HL-60 (cell line): ENCODE measurements at regions not wholly inside any gene's neighbourhood (a gene's known extent, or its start where the extent isn't known, plus 50 kb on each side); places are given as distances from the start of the nearest gene placed in this dataset.

Experiments used
- DNase-seq, 2 experiments: peaks; one replicate each; pipeline ENCODE4 v3.0.0-alpha.2; 2010 to 2020; ENCODE audit warnings: low read depth in 1 of 2, low spot score in 1 of 2
- H3K27ac ChIP-seq: fragments of 250-450 bp; sonication (Bioruptor Pico); replicated peaks from 2 replicates; pipeline ENCODE4 v1.5.1; 2020; ENCODE audit warnings: mild to moderate bottlenecking, moderate library complexity
- H3K27me3 ChIP-seq: fragments of 250-450 bp; sonication (Bioruptor Pico); 2 replicates; pipeline ENCODE4 v1.5.1; 2021; ENCODE audit warnings: mild to moderate bottlenecking, moderate library complexity; ENCODE audit not compliant: insufficient read depth, poor library complexity, severe bottlenecking
- H3K4me3 ChIP-seq: replicated peaks from 2 replicates; pipeline ENCODE4 v1.5.1; 2011; ENCODE audit warnings: mild to moderate bottlenecking, control low read depth, low read length; ENCODE audit not compliant: insufficient read depth
- GABPA ChIP-seq: IDR thresholded peaks from 2 replicates; pipeline ENCODE4 v1.6.1; 2012; ENCODE audit warnings: low read depth
- POLR2AphosphoS5 ChIP-seq: IDR thresholded peaks from 2 replicates; pipeline ENCODE4 v1.6.1; 2012; ENCODE audit warnings: low read depth
- REST ChIP-seq: IDR thresholded peaks from 2 replicates; pipeline ENCODE4 v1.6.1; 2012; ENCODE audit warnings: low read depth; ENCODE audit not compliant: insufficient replicate concordance
- SPI1 ChIP-seq: IDR thresholded peaks from 2 replicates; pipeline ENCODE4 v1.6.1; 2012; ENCODE audit warnings: low read depth, mild to moderate bottlenecking, borderline replicate concordance
- TF ChIP-seq, protein P1 (sequence below): IDR thresholded peaks from one replicate; pipeline ENCODE4 v1.5.1; 2011; ENCODE audit warnings: low read length, control low read depth, inconsistent platforms; ENCODE audit not compliant: insufficient read depth

- H3K27me3 ChIP-seq, result no peaks in the 10 kb centered on the region
- DNase-seq, result no peak
Measured at GRCh38 chr4:123474817-123475216, 78.2 kb downstream of the SPRY1 start.

GRCh38 chr4:123476089-123476488 is 79.5 kb downstream of the SPRY1 start:
- DNase-seq, result no peak
- TF ChIP-seq REST, result no peak
- Histone ChIP-seq H3K27me3 (no peaks in the 10 kb centered on the region), H3K27ac (no peak overlapping the region), H3K4me3 (no peak overlapping the region)

More at GRCh38 chr4:123474817-123475216, 78.2 kb downstream of the SPRY1 start:
- H3K27ac ChIP-seq, result no peak overlapping the region
- no peak overlapping the region for H3K4me3 ChIP-seq
- TF ChIP-seq, protein P1, sequence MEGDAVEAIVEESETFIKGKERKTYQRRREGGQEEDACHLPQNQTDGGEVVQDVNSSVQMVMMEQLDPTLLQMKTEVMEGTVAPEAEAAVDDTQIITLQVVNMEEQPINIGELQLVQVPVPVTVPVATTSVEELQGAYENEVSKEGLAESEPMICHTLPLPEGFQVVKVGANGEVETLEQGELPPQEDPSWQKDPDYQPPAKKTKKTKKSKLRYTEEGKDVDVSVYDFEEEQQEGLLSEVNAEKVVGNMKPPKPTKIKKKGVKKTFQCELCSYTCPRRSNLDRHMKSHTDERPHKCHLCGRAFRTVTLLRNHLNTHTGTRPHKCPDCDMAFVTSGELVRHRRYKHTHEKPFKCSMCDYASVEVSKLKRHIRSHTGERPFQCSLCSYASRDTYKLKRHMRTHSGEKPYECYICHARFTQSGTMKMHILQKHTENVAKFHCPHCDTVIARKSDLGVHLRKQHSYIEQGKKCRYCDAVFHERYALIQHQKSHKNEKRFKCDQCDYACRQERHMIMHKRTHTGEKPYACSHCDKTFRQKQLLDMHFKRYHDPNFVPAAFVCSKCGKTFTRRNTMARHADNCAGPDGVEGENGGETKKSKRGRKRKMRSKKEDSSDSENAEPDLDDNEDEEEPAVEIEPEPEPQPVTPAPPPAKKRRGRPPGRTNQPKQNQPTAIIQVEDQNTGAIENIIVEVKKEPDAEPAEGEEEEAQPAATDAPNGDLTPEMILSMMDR, result no peak
- peak; percentile 91 for TF ChIP-seq REST

GRCh38 chr4:123477711-123478209 is 81.2 kb downstream of the SPRY1 start:
- Histone ChIP-seq H3K27me3 (no peaks in the 10 kb centered on the region), H3K4me3 (no peak overlapping the region), H3K27ac (no peak overlapping the region)
- DNase-seq, result peak in 1 of 2 experiments; percentile 57
- TF ChIP-seq, protein P1, result no peak
- no peak for TF ChIP-seq POLR2AphosphoS5

DNA sequence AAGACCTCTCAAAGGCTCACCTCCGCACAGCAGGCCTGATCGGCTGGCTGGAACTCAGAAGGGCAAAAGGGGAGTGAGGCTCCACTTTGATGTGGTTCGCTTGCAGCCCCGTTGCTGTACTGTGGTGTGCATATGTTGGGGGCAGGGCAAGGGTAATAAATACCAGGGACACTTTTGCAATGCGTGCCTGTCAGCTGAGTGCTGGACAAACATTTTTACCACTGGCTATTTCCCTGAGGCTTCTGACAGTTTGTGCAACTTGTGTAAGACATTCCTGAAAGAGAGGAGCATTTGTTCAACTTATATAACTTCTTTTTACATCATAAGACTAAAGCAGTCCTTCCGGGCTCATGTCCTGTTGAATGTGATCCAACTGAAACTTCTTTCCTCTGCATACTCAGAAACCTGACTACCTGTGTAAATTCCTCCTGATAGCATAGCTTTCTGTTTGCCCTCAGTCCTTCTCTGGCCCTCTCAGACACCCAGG is 82.3 kb downstream of the SPRY1 start:
- no peak for DNase-seq
- no peaks in the 10 kb centered on the region for H3K27me3 ChIP-seq
- no peak overlapping the region for H3K4me3 ChIP-seq
- H3K27ac ChIP-seq, result no peak overlapping the region
- TF ChIP-seq GABPA, result no peak
- TF ChIP-seq, protein P1, result no peak
- TF ChIP-seq POLR2AphosphoS5, result no peak
- no peak for TF ChIP-seq SPI1
